AG09309 (cell line): ENCODE measurements at regions not wholly inside any gene's neighbourhood (a gene's known extent, or its start where the extent isn't known, plus 50 kb on each side); places are given as distances from the start of the nearest gene placed in this dataset.

Experiments
- DNase-seq: peaks from one replicate; pipeline ENCODE4 v3.0.0-alpha.2; 2010; ENCODE audit warnings: low read depth
- H3K4me3 ChIP-seq: 2 replicates; pipeline ENCODE4 v1.5.1; 2011; ENCODE audit warnings: mild to moderate bottlenecking, low read depth, low read length, moderate library complexity; ENCODE audit not compliant: control insufficient read depth
- TF ChIP-seq, protein P1 (sequence below): IDR thresholded peaks from 2 replicates; pipeline ENCODE4 v1.5.1; 2011; ENCODE audit warnings: mild to moderate bottlenecking, low read depth, low read length, inconsistent platforms; ENCODE audit not compliant: insufficient read depth, control insufficient read depth; ENCODE audit errors: missing control alignments

DNA sequence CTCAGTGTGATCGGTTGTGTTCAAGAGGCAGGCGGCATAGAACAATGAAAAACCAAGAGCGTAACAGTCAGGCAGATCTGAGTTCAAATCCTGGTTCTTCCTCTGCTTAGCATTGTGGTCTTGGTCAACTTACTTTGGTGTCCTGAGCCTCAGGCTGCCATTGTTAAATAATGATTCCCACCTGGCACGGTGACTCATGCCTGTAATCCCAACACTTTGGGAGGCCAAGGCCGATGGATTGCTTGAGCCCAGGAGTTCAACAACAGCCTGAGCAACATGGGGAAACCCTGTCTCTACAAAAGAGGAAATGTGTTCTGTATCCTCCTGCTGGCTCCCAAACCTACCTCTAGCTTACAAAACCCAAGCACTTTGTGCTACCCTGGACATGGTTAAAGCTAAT lies 129.0 kb upstream of the STX18 start:
- TF ChIP-seq, protein P1, sequence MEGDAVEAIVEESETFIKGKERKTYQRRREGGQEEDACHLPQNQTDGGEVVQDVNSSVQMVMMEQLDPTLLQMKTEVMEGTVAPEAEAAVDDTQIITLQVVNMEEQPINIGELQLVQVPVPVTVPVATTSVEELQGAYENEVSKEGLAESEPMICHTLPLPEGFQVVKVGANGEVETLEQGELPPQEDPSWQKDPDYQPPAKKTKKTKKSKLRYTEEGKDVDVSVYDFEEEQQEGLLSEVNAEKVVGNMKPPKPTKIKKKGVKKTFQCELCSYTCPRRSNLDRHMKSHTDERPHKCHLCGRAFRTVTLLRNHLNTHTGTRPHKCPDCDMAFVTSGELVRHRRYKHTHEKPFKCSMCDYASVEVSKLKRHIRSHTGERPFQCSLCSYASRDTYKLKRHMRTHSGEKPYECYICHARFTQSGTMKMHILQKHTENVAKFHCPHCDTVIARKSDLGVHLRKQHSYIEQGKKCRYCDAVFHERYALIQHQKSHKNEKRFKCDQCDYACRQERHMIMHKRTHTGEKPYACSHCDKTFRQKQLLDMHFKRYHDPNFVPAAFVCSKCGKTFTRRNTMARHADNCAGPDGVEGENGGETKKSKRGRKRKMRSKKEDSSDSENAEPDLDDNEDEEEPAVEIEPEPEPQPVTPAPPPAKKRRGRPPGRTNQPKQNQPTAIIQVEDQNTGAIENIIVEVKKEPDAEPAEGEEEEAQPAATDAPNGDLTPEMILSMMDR, result no peak
- H3K4me3 ChIP-seq, result no peak overlapping the region
- no peak for DNase-seq

DNA sequence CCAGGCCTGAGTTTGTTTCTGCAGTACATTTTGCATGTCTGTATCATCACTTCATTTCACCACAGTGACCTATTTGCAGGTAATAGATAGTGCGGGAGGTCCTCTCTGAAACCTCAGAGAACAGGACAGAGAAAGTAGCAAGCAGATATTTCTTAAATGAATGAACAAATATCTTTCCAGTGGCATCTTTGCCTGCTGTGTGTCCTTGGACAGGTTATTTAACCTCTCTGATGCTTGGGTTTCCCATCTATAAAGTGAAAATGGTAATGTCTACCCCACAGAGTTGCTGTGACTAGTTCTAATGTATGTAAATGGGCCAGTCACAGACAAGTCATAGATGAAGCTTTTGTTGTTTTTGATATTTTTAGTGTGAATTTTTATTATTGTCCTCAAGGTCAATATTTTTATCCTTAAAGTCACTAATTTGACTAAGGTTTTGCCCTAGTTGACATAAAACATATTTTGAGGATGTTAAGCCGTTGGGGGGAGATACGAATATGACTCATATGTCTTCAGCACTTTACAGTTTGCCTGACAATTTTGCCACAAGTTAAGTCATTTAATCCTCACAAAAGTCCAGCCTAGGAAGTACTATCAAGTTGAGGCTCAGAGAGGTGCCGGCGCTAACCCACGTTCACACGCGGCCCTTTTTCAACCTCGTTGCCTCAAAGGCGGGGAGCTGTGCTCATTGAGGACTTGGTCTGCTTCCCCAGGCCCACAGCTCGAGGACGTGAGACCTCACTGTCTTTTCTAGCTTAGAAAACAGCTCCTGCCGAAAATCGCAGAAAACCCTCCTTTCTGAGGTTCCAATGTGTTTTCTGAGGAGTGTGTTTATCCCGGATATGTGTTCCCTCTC lies 126.7 kb upstream of the STX18 start:
- TF ChIP-seq, protein P1, result no peak
- DNase-seq, result no peak
- H3K4me3 ChIP-seq, result no peak overlapping the region

DNA sequence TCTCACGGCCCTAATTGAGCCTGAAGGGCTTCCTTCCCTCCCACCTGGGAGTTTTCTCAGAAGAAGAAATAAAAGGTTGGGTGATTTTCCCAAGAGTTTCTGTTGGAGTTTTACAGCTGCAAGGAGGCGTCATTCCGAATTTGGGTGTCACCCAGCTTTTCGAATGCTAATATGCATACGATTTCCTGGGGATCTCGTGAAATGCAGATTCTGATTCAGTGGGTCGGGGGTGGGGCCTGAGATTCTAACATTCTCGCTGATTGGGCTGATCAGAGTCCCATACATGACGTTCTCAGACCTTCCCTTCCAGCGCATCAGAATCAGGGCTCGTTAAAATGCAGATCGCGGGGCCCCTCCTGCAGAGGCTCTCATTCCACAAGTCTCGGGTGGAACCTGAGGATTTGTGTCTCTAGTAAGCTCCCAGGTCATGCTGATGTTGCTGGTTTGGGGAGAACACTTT lies 125.8 kb upstream of the STX18 start:
- H3K4me3 ChIP-seq, result no peak overlapping the region
- no peak for DNase-seq

DNA sequence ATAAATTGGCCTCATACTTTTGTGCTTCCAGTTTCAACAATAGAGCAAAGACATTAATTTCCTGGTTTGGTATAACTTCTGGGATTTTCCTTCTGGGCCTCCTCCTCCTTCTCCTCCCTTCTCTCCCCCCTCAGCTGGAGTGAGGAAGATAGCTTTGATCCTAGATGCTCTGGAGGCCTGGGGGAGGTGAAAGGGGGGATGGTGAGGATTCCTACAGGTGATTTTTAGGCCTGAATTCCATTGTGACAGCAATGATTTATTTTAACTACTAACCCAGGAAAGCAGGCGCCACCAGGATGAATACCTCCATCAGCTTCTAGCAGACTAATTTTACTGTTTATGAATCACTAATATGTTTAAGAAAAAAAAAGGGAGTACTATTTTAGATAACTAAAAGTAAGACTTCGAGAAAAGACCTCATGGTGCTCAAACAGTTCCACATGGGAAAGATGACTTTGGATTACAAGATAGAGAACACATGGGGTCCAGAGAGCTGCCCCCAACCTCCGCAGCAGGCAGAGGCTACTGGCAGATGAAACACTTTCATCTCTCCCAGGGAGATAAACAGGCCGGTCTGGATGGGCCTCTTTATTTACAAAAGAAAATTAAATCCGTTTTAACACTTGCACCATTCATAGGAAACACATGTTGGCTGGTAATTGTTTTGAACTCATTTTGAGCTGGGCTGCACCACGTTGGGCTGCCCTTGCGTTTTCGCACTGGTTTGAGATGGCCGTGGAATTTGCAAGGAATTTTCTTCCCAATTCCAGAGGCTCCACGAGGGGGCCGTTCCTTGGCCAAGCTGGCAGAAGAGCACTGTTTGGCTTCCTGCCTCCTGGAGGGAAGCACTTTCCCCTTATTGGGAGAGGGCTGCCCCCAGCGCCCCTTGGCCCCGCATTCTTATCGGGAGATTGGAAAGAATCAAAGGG lies 125.1 kb upstream of the STX18 start:
- no peak for DNase-seq
- TF ChIP-seq, protein P1, result peak; percentile 25
- no peak overlapping the region for H3K4me3 ChIP-seq

More for the DNA sequence above, 125.8 kb upstream of the STX18 start:
- TF ChIP-seq, protein P1, result no peak

DNA sequence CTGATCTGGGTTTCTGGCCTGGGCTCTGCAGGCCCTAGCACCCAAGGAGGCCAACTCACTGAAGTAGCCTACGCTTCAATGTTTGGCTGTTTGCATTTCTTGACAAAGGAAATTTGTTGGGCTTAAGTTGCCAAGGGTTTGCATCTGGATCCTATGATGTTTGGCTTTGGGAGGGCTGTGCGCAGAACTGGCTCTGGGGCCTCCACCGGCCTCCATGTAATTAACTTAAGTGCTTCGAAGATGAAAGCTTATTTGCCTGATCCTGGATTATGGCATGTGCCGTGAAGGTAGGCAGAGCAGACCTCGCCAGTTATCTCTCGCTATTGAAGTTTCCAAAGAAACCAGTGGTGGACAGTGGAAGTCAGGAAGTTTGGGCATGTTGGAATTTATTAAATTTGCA lies 124.3 kb upstream of the STX18 start:
- H3K4me3 ChIP-seq, result no peak overlapping the region
- TF ChIP-seq, protein P1, result no peak
- DNase-seq, result no peak

DNA sequence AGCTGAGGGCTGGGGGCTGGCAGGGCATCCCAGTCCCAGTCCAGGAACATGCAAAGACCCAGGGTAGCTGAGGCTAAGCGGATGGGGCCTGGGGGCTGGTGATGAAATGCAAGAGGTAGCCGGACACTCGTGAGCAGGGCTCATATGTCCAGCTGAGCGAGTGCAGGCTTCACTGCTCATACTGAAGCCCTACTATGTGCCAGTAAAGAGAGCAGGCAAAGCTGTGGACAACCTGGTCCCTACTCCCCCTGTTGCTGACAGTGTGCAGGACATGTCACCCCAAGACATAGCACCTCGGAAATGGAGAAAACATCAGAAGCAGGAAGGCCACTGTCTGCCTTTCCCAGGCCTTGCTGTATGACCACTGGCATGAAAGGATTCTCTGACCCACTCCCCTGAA lies 122.4 kb upstream of the STX18 start:
- no peak overlapping the region for H3K4me3 ChIP-seq
- no peak for DNase-seq
- TF ChIP-seq, protein P1, result no peak
